ENCODE measurements at regions not wholly inside any gene's neighbourhood (a gene's known extent, or its start where the extent isn't known, plus 50 kb on each side); places are given as distances from the start of the nearest gene placed in this dataset.
"Not testable (repeated sequence)": the region's sequence is repeated elsewhere in the genome, so short reads cannot be mapped to it uniquely, and the experiment has no call there.

- in situ Hi-C loops (cut with HindIII; ENCODE audit: extremely low pct_ligation_motif_present, low pct_unique_long_range_greater_than_20kb); FAIRE-seq; H3K36me3 ChIP-seq (replicated peaks in 1 of 2; ENCODE audit: control insufficient read depth in 1 of 2, insufficient read depth in 2 of 2, low read length in 2 of 2); H3K9ac ChIP-seq (ENCODE audit: insufficient read depth, low read depth, low read length); ATAC-seq; H3K27ac ChIP-seq (ENCODE audit: extremely low read length, insufficient read depth, low read length); H3K4me3 ChIP-seq (replicated peaks in 1 of 3; ENCODE audit: insufficient read depth in 1 of 3, low read depth in 2 of 3, low read length in 3 of 3); BruUV-seq (replicated peaks); H3K27me3 ChIP-seq (ENCODE audit: control insufficient read depth in 1 of 2, insufficient read depth in 2 of 2, low read length in 2 of 2); POLR2A ChIA-PET; intact Hi-C loops (cut with micrococcal nuclease; ENCODE audit: unreplicated experiment); H4K20me1 ChIP-seq (ENCODE audit: insufficient read depth, low read length); H3K4me2 ChIP-seq (ENCODE audit: low read depth, low read length); H3K79me2 ChIP-seq (ENCODE audit: insufficient read depth, low read length); H2AFZ ChIP-seq (ENCODE audit: low read length); CTCF ChIA-PET (ENCODE audit: low intra/inter-chr PET ratio, low total read pairs); H3K4me1 ChIP-seq (ENCODE audit: insufficient read depth, low read length); DNase-seq (ENCODE audit: low spot score): not testable (repeated sequence)
- peaks cover 23% of the 10 kb centered on the region for H3K9me3 ChIP-seq (ENCODE audit: low read length)
- WGBS (ENCODE audit: low lambda C conversion rate) = 58% methylated on average over 8 of the region's 8 CpGs
- TF ChIP-seq ZNF761 (CRISPR knock-in tag; conservative IDR thresholded peaks at IDR 0.05) = peak; percentile 91; the same call in 1 of the 2 replicates
Measured at GRCh38 chr7:94722360-94722759, 66.4 kb upstream of the SGCE start.

GRCh38 chr7:94728893-94729292 lies 73.0 kb upstream of the SGCE start:
- H3K27ac ChIP-seq (ENCODE audit: extremely low read length, insufficient read depth, low read length); H3K9ac ChIP-seq (ENCODE audit: insufficient read depth, low read depth, low read length); FAIRE-seq; H3K4me3 ChIP-seq (replicated peaks in 1 of 3; ENCODE audit: insufficient read depth in 1 of 3, low read depth in 2 of 3, low read length in 3 of 3); CTCF ChIA-PET (ENCODE audit: low intra/inter-chr PET ratio, low total read pairs); H3K79me2 ChIP-seq (ENCODE audit: insufficient read depth, low read length); BruUV-seq (replicated peaks); intact Hi-C loops (cut with micrococcal nuclease; ENCODE audit: unreplicated experiment); in situ Hi-C loops (cut with HindIII; ENCODE audit: extremely low pct_ligation_motif_present, low pct_unique_long_range_greater_than_20kb); H3K4me2 ChIP-seq (ENCODE audit: low read depth, low read length); H3K4me1 ChIP-seq (ENCODE audit: insufficient read depth, low read length); POLR2A ChIA-PET; H2AFZ ChIP-seq (ENCODE audit: low read length); H3K36me3 ChIP-seq (replicated peaks in 1 of 2; ENCODE audit: control insufficient read depth in 1 of 2, insufficient read depth in 2 of 2, low read length in 2 of 2); H4K20me1 ChIP-seq (ENCODE audit: insufficient read depth, low read length); DNase-seq (ENCODE audit: low spot score); H3K27me3 ChIP-seq (ENCODE audit: control insufficient read depth in 1 of 2, insufficient read depth in 2 of 2, low read length in 2 of 2); ATAC-seq: not testable (repeated sequence)
- peak; percentile 100 for TF ChIP-seq ZNF761 (CRISPR knock-in tag; conservative IDR thresholded peaks at IDR 0.05)
- peaks cover 18% of the 10 kb centered on the region for H3K9me3 ChIP-seq (ENCODE audit: low read length)
- WGBS (ENCODE audit: low lambda C conversion rate) = no CpG with 5 or more reads among the region's 3 CpGs

GRCh38 chr7:94738071-94738470 lies 82.1 kb upstream of the SGCE start:
- H3K27ac ChIP-seq (ENCODE audit: extremely low read length, insufficient read depth, low read length) = no peak overlapping the region
- 62% methylated on average over 1 of the region's 1 CpG for WGBS (ENCODE audit: low lambda C conversion rate)
- H4K20me1 ChIP-seq (ENCODE audit: insufficient read depth, low read length) = no peaks in the 10 kb centered on the region
- POLR2A ChIA-PET = no interaction called here
- H3K4me2 ChIP-seq (ENCODE audit: low read depth, low read length) = no peak overlapping the region
- no peak overlapping the region for H3K4me3 ChIP-seq (replicated peaks in 1 of 3; ENCODE audit: insufficient read depth in 1 of 3, low read depth in 2 of 3, low read length in 3 of 3)
- TF ChIP-seq ZNF451 (CRISPR knock-in tag; IDR thresholded peaks at IDR 0.05) (no peak), SMC3 (IDR thresholded peaks at IDR 0.05; ENCODE audit: low read length) (no peak)
- no peak overlapping the region for H3K9ac ChIP-seq (ENCODE audit: insufficient read depth, low read depth, low read length)
- H3K36me3 ChIP-seq (replicated peaks in 1 of 2; ENCODE audit: control insufficient read depth in 1 of 2, insufficient read depth in 2 of 2, low read length in 2 of 2) = no peaks in the 10 kb centered on the region
- BruUV-seq (replicated peaks) = no TSS peak
- H3K4me1 ChIP-seq (ENCODE audit: insufficient read depth, low read length) = no peaks in the 10 kb centered on the region
- FAIRE-seq (no peak), ATAC-seq (no peak), DNase-seq (ENCODE audit: low spot score) (no peak)
- CTCF ChIA-PET (ENCODE audit: low intra/inter-chr PET ratio, low total read pairs) = no interaction called here
- in situ Hi-C loops (cut with HindIII; ENCODE audit: extremely low pct_ligation_motif_present, low pct_unique_long_range_greater_than_20kb) = no loop called here
- no peaks in the 10 kb centered on the region for H3K9me3 ChIP-seq (ENCODE audit: low read length)
- intact Hi-C loops (cut with micrococcal nuclease; ENCODE audit: unreplicated experiment) = no loop called here
- H3K79me2 ChIP-seq (ENCODE audit: insufficient read depth, low read length) = no peaks in the 10 kb centered on the region
- no peak overlapping the region for H2AFZ ChIP-seq (ENCODE audit: low read length)
- no peaks in the 10 kb centered on the region for H3K27me3 ChIP-seq (ENCODE audit: control insufficient read depth in 1 of 2, insufficient read depth in 2 of 2, low read length in 2 of 2)
